ENCODE measurements at regions not wholly inside any gene's neighbourhood (a gene's known extent, or its start where the extent isn't known, plus 50 kb on each side); places are given as distances from the start of the nearest gene placed in this dataset.

- TF ChIP-seq, protein P1, sequence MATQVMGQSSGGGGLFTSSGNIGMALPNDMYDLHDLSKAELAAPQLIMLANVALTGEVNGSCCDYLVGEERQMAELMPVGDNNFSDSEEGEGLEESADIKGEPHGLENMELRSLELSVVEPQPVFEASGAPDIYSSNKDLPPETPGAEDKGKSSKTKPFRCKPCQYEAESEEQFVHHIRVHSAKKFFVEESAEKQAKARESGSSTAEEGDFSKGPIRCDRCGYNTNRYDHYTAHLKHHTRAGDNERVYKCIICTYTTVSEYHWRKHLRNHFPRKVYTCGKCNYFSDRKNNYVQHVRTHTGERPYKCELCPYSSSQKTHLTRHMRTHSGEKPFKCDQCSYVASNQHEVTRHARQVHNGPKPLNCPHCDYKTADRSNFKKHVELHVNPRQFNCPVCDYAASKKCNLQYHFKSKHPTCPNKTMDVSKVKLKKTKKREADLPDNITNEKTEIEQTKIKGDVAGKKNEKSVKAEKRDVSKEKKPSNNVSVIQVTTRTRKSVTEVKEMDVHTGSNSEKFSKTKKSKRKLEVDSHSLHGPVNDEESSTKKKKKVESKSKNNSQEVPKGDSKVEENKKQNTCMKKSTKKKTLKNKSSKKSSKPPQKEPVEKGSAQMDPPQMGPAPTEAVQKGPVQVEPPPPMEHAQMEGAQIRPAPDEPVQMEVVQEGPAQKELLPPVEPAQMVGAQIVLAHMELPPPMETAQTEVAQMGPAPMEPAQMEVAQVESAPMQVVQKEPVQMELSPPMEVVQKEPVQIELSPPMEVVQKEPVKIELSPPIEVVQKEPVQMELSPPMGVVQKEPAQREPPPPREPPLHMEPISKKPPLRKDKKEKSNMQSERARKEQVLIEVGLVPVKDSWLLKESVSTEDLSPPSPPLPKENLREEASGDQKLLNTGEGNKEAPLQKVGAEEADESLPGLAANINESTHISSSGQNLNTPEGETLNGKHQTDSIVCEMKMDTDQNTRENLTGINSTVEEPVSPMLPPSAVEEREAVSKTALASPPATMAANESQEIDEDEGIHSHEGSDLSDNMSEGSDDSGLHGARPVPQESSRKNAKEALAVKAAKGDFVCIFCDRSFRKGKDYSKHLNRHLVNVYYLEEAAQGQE (IDR thresholded peaks at IDR 0.05; ENCODE audit: low read depth): no peak
- TF ChIP-seq, protein P2, sequence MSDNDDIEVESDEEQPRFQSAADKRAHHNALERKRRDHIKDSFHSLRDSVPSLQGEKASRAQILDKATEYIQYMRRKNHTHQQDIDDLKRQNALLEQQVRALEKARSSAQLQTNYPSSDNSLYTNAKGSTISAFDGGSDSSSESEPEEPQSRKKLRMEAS (IDR thresholded peaks at IDR 0.05): no peak
- TF ChIP-seq TAF1 (IDR thresholded peaks at IDR 0.05; ENCODE audit: low read depth) (no peak), USF1 (IDR thresholded peaks at IDR 0.05) (no peak), EGR1 (IDR thresholded peaks at IDR 0.05) (no peak), CEBPB (IDR thresholded peaks at IDR 0.05) (no peak), TEAD4 (IDR thresholded peaks at IDR 0.05) (no peak), FOXM1 (IDR thresholded peaks at IDR 0.05; ENCODE audit: borderline replicate concordance, low read depth) (no peak)
Observed at GRCh38 chr12:127487031-127487430, 779.9 kb upstream of the TMEM132C start.
